ENCODE measurements at regions not wholly inside any gene's neighbourhood (a gene's known extent, or its start where the extent isn't known, plus 50 kb on each side); places are given as distances from the start of the nearest gene placed in this dataset.

DNA sequence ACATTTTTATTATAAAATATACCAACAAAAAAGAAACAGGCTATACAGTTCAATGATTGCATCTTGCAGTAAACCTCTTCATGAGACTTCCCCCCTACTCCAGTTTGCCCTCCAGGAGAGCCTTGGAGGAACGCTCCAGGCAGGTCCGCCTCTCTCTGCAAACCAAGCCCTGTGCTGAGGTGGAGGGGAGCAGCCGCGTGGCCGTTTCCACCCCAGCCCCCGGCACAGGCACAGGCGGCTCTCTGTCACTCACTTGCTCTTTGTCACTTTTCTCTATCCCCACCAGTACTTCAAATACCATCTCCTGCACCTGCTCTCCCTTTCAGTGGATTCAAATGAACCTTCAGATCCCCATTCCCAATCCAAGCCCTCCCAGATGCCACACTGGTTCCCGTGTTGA lies 479.9 kb downstream of the OCA2 start:
- no peak overlapping the region for H3K4me3 ChIP-seq (ENCODE audit: control insufficient read depth, low read depth, low read length)
- DNase-seq (ENCODE audit: low read depth): no peak
- TF ChIP-seq, protein P1, sequence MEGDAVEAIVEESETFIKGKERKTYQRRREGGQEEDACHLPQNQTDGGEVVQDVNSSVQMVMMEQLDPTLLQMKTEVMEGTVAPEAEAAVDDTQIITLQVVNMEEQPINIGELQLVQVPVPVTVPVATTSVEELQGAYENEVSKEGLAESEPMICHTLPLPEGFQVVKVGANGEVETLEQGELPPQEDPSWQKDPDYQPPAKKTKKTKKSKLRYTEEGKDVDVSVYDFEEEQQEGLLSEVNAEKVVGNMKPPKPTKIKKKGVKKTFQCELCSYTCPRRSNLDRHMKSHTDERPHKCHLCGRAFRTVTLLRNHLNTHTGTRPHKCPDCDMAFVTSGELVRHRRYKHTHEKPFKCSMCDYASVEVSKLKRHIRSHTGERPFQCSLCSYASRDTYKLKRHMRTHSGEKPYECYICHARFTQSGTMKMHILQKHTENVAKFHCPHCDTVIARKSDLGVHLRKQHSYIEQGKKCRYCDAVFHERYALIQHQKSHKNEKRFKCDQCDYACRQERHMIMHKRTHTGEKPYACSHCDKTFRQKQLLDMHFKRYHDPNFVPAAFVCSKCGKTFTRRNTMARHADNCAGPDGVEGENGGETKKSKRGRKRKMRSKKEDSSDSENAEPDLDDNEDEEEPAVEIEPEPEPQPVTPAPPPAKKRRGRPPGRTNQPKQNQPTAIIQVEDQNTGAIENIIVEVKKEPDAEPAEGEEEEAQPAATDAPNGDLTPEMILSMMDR (IDR thresholded peaks at IDR 0.05; ENCODE audit: control insufficient read depth, insufficient read depth, low read depth, low read length, missing control alignments): no peak

DNA sequence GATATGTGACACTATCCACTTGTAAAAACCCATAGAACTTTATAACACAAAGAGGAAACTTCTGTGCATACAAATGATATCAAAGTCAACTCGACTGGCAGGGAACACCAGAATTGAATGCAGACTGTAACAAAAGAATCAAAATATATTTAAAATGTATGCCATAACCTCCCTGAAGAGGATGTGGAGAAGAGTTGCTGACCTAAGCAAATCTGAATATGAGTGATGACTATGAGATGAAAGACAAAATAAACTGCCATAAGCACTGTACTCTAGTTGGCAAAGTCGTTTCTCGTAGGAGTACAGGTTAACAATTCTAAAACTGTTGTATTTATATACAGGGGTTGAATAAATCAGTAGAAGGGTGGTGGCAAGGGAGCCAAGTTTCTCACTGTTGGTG lies 482.1 kb downstream of the OCA2 start:
- TF ChIP-seq, protein P1 (IDR thresholded peaks at IDR 0.05; ENCODE audit: control insufficient read depth, insufficient read depth, low read depth, low read length, missing control alignments): no peak
- H3K4me3 ChIP-seq (ENCODE audit: control insufficient read depth, low read depth, low read length): no peak overlapping the region
- no peak for DNase-seq (ENCODE audit: low read depth)

DNA sequence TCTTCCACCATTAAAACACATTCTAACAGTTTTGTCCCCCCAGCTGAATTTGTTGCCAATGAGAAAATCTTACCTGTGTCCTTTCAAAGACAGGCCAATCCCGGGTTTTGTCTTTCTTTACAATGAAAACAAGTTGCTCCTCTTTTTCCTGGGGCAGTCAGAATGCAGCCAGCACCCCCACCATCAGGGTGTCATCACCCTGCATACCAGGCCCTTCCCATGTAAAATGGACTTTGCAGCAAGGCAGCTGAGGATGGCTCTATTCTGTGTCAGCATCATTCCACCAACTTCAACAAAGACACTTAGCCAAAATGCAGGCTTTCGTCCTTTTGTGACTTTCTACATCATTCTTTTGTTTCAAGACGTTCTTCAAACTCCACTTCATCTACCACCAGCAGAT lies 490.9 kb downstream of the OCA2 start:
- DNase-seq (ENCODE audit: low read depth): no peak
- TF ChIP-seq, protein P1 (IDR thresholded peaks at IDR 0.05; ENCODE audit: control insufficient read depth, insufficient read depth, low read depth, low read length, missing control alignments): no peak
- H3K4me3 ChIP-seq (ENCODE audit: control insufficient read depth, low read depth, low read length): no peak overlapping the region

DNA sequence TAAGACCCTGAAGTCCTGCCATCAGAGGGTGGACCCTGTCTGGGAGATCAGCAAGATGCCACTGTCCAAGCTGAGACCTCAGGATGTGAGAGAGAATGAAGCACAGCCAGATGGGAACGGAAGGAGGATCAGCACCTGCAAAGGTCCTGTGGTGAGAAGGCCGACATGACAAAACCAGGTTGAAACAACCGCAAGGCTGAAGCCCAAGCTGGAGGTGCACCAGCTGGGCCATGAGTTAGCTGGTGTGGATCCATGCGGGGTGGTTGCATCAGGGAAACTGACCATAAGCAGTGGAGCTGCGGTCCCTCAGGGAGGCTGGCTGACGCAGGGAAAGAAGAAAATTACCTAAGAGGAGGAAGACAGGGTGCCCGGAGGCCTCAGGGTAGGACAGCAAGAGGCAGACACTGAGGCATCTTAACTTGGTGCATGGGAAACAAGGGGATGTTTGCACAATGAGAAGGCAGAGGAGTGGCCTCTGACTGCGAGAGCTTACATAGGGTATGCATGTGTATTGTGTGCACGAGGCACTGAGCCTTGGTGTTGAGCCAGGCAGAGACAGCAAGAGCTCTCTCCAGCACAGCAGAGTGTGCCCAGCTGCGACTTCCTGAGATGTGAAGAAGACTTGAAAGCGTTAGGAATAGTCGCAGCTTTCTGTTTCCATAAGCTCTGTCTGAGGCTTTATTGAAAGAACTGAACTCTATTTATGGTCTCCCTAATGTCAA lies 497.7 kb downstream of the OCA2 start:
- TF ChIP-seq, protein P1 (IDR thresholded peaks at IDR 0.05; ENCODE audit: control insufficient read depth, insufficient read depth, low read depth, low read length, missing control alignments): no peak
- DNase-seq (ENCODE audit: low read depth): no peak
- H3K4me3 ChIP-seq (ENCODE audit: control insufficient read depth, low read depth, low read length): no peak overlapping the region

DNA sequence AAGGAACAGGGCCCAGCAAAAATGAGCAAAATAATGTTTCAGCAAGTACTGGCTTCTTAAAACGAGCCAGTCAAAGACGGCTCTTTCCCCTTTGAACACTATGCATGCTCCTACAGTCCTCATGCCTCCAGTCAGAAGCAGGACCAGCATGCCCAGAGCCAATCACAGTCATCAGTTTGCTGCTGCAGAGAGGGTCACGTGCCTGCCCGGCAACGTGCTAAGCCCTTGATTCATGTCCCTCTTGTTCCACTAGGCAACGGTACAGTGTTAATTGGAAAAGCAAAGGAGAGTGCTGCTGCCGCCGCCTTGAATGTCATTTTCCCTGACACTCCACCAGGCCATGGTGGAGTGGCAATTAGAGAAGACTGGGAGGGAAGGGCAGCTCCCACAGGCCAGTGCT lies 500.1 kb downstream of the OCA2 start:
- TF ChIP-seq, protein P1 (IDR thresholded peaks at IDR 0.05; ENCODE audit: control insufficient read depth, insufficient read depth, low read depth, low read length, missing control alignments): no peak
- no peak overlapping the region for H3K4me3 ChIP-seq (ENCODE audit: control insufficient read depth, low read depth, low read length)
- no peak for DNase-seq (ENCODE audit: low read depth)

DNA sequence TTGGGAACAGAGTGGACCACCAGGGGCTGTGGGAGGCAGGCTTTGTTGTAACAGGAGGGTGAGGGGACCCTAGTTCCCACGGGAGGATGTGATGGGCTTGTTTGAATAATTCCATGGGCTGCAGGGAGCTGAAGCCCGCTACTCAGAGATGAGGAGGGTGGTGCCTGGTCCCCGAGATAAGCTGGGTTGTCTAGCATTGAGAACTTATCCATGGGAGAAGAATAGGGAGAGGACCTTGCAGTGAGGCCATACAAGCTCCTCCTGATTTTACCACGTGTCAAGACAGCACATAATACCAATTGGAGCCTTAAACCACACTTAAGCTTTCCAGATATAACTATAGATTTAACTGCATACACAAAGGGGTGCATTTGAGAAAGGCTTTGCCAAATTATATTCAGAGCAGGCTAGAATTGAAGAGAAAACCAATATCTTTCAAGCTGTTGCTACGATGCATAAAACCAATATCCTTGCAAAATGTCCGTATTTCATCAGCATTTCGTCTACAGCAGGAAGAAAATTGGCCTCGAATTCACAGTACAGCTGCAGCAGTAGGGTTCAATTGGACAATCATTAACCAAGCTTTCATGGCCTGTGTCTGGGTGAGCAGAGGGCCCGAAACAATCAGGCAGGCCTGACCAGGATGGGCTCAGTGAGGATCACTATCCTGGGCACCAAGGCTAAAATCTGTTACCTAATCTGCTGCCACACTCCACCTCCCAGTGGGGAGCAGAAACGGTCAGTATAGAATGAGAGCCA lies 500.7 kb downstream of the OCA2 start:
- DNase-seq (ENCODE audit: low read depth): no peak
- TF ChIP-seq, protein P1 (IDR thresholded peaks at IDR 0.05; ENCODE audit: control insufficient read depth, insufficient read depth, low read depth, low read length, missing control alignments): no peak

More for the DNA sequence above, 500.7 kb downstream of the OCA2 start:
- H3K4me3 ChIP-seq (ENCODE audit: control insufficient read depth, low read depth, low read length): no peak overlapping the region
